ENCODE measurements at regions not wholly inside any gene's neighbourhood (a gene's known extent, or its start where the extent isn't known, plus 50 kb on each side); places are given as distances from the start of the nearest gene placed in this dataset.

GRCh38 chr3:194841515-194841841 lies 155.8 kb downstream of the FAM43A start:
- no peak for TF ChIP-seq CTCF (IDR thresholded peaks at IDR 0.05; ENCODE audit: insufficient read depth, low read length, poor library complexity, severe bottlenecking)
- H3K4me3 ChIP-seq (replicated peaks; ENCODE audit: low read depth, low read length) = no peak overlapping the region
- H3K36me3 ChIP-seq (ENCODE audit: control insufficient read depth, insufficient read depth, low read length) = no peaks in the 10 kb centered on the region
- no peak for DNase-seq (ENCODE audit: extremely low read depth, insufficient read length)
- no peaks in the 10 kb centered on the region; the same call in 1 of the 2 replicates for H3K27me3 ChIP-seq (replicated peaks; ENCODE audit: control insufficient read depth, insufficient read depth, low read length)

- no peak for DNase-seq (ENCODE audit: extremely low read depth, insufficient read length)
- H3K4me3 ChIP-seq (replicated peaks; ENCODE audit: low read depth, low read length) = no peak overlapping the region
- TF ChIP-seq CTCF (IDR thresholded peaks at IDR 0.05; ENCODE audit: insufficient read depth, low read length, poor library complexity, severe bottlenecking) = no peak
- no peaks in the 10 kb centered on the region for H3K36me3 ChIP-seq (ENCODE audit: control insufficient read depth, insufficient read depth, low read length)
- H3K27me3 ChIP-seq (replicated peaks; ENCODE audit: control insufficient read depth, insufficient read depth, low read length) = no peaks in the 10 kb centered on the region; the same call in 1 of the 2 replicates
Observed at GRCh38 chr3:194843556-194843955, 157.9 kb downstream of the FAM43A start.

GRCh38 chr3:194844046-194844445 lies 158.4 kb downstream of the FAM43A start:
- no peak for TF ChIP-seq CTCF (IDR thresholded peaks at IDR 0.05; ENCODE audit: insufficient read depth, low read length, poor library complexity, severe bottlenecking)
- Histone ChIP-seq H3K27me3 (replicated peaks; ENCODE audit: control insufficient read depth, insufficient read depth, low read length) (no peaks in the 10 kb centered on the region; the same call in 1 of the 2 replicates), H3K36me3 (ENCODE audit: control insufficient read depth, insufficient read depth, low read length) (no peaks in the 10 kb centered on the region), H3K4me3 (replicated peaks; ENCODE audit: low read depth, low read length) (no peak overlapping the region)
- DNase-seq (ENCODE audit: extremely low read depth, insufficient read length) = no peak

- DNase-seq (ENCODE audit: extremely low read depth, insufficient read length) = no peak
- Histone ChIP-seq H3K36me3 (ENCODE audit: control insufficient read depth, insufficient read depth, low read length) (no peaks in the 10 kb centered on the region), H3K27me3 (replicated peaks; ENCODE audit: control insufficient read depth, insufficient read depth, low read length) (peaks cover 1% of the 10 kb centered on the region; the same call in 1 of the 2 replicates), H3K4me3 (replicated peaks; ENCODE audit: low read depth, low read length) (no peak overlapping the region)
- TF ChIP-seq CTCF (IDR thresholded peaks at IDR 0.05; ENCODE audit: insufficient read depth, low read length, poor library complexity, severe bottlenecking) = no peak
Observed at GRCh38 chr3:194849166-194849875, 163.6 kb downstream of the FAM43A start.

GRCh38 chr3:194851254-194851653 lies 165.6 kb downstream of the FAM43A start:
- TF ChIP-seq CTCF (IDR thresholded peaks at IDR 0.05; ENCODE audit: insufficient read depth, low read length, poor library complexity, severe bottlenecking) = no peak
- H3K36me3 ChIP-seq (ENCODE audit: control insufficient read depth, insufficient read depth, low read length) = no peaks in the 10 kb centered on the region
- H3K4me3 ChIP-seq (replicated peaks; ENCODE audit: low read depth, low read length) = no peak overlapping the region
- DNase-seq (ENCODE audit: extremely low read depth, insufficient read length) = no peak
- peaks cover 1% of the 10 kb centered on the region; the same call in 1 of the 2 replicates for H3K27me3 ChIP-seq (replicated peaks; ENCODE audit: control insufficient read depth, insufficient read depth, low read length)

GRCh38 chr3:194851941-194852340 lies 166.3 kb downstream of the FAM43A start:
- Histone ChIP-seq H3K36me3 (ENCODE audit: control insufficient read depth, insufficient read depth, low read length) (no peaks in the 10 kb centered on the region), H3K4me3 (replicated peaks; ENCODE audit: low read depth, low read length) (no peak overlapping the region), H3K27me3 (replicated peaks; ENCODE audit: control insufficient read depth, insufficient read depth, low read length) (peaks cover 1% of the 10 kb centered on the region; the same call in 1 of the 2 replicates)
- DNase-seq (ENCODE audit: extremely low read depth, insufficient read length) = no peak
- TF ChIP-seq CTCF (IDR thresholded peaks at IDR 0.05; ENCODE audit: insufficient read depth, low read length, poor library complexity, severe bottlenecking) = no peak
